SK-N-SH (cell line): ENCODE measurements at regions not wholly inside any gene's neighbourhood (a gene's known extent, or its start where the extent isn't known, plus 50 kb on each side); places are given as distances from the start of the nearest gene placed in this dataset.

ENCODE experiments used
- CTCF ChIA-PET: fragments of 300-600, 350-600 bp; formaldehyde crosslinking; extraction: SDS; loops from one replicate; lab custom pipeline; 2021; lab: Yijun Ruan, JAX
- POLR2A ChIA-PET: fragments of 350-600 bp; sonication (Branson Sonifier 250); formaldehyde crosslinking; extraction: SDS; loops from one replicate; lab custom pipeline; 2020; ENCODE audit warnings: antibody characterized with exemption, inconsistent platforms; lab: Yijun Ruan, JAX
- DNase-seq: peaks from one replicate; pipeline ENCODE4 v3.0.0; 2012
- H2AFZ ChIP-seq: fragments of 200-600 bp; sonication (generic); 2 replicates; pipeline ENCODE4 v1.8.1; 2016; ENCODE audit warnings: antibody characterized with exemption, mild to moderate bottlenecking, low read depth
- H3F3A ChIP-seq: fragments of 200-600 bp; sonication (generic); replicated peaks from 2 replicates; pipeline ENCODE3; 2016; ENCODE audit warnings: antibody characterized with exemption, mild to moderate bottlenecking; ENCODE audit not compliant: insufficient read depth
- H3K27ac ChIP-seq, 2 experiments: fragments of 200-500 bp in 1 of 2; fragments of 200-600 bp in 1 of 2; sonication (Bioruptor generic) in 1 of 2; sonication (generic), shearing (Covaris generic) in 1 of 2; 2 replicates each; pipeline versions ENCODE4 v1.5.1 to v1.6.1; 2014 to 2016; ENCODE audit warnings: low read depth in 2 of 2, inconsistent platforms in 1 of 2, low read length in 1 of 2, mild to moderate bottlenecking in 1 of 2, mixed read lengths in 1 of 2
- H3K27me3 ChIP-seq: fragments of 200-600 bp; sonication (generic), shearing (Covaris generic); 2 replicates; pipeline ENCODE4 v1.6.1; 2016; ENCODE audit warnings: mixed run types; ENCODE audit not compliant: insufficient read depth
- H3K36me3 ChIP-seq, 2 experiments: fragments of 200-500 bp in 1 of 2; fragments of 200-600 bp in 1 of 2; sonication (Bioruptor generic) in 1 of 2; sonication (generic) in 1 of 2; replicated peaks in 1 of 2; 2 replicates each; pipeline versions ENCODE3 to v1.5.1; 2014 to 2016; ENCODE audit warnings: low read length in 1 of 2, mild to moderate bottlenecking in 1 of 2; ENCODE audit not compliant: insufficient read depth in 2 of 2, control insufficient read depth in 1 of 2
- H3K4me1 ChIP-seq, 2 experiments: fragments of 200-500 bp in 1 of 2; fragments of 200-600 bp in 1 of 2; sonication (Bioruptor generic) in 1 of 2; sonication (generic), shearing (Covaris generic) in 1 of 2; 2 replicates each; pipeline versions ENCODE4 v1.5.1 to v1.6.1; 2014 to 2016; ENCODE audit warnings: low read depth in 1 of 2, low read length in 1 of 2, mixed run types in 1 of 2; ENCODE audit not compliant: insufficient read depth in 2 of 2, control insufficient read depth in 1 of 2
- H3K4me2 ChIP-seq: fragments of 200-600 bp; sonication (generic), shearing (Covaris generic); 2 replicates; pipeline ENCODE4 v1.6.1; 2017; ENCODE audit warnings: mixed run types
- H3K4me3 ChIP-seq, 2 experiments: fragments of 200-500 bp in 1 of 2; fragments of 200-600 bp in 1 of 2; sonication (Bioruptor generic) in 1 of 2; sonication (generic), shearing (Covaris generic) in 1 of 2; 2 replicates each; pipeline versions ENCODE4 v1.5.1 to v1.8.1; 2014 to 2016; ENCODE audit warnings: low read depth in 2 of 2, inconsistent platforms in 1 of 2, low read length in 1 of 2, mild to moderate bottlenecking in 1 of 2, mixed read lengths in 1 of 2, moderate library complexity in 1 of 2
- H3K79me2 ChIP-seq: fragments of 200-600 bp; sonication (generic); 2 replicates; pipeline ENCODE4 v1.8.1; 2017; ENCODE audit warnings: mild to moderate bottlenecking; ENCODE audit not compliant: insufficient read depth
- H3K9ac ChIP-seq: fragments of 200-600 bp; sonication (generic); 2 replicates; pipeline ENCODE4 v1.6.1; 2017; ENCODE audit warnings: mixed run types
- H3K9me2 ChIP-seq: fragments of 200-600 bp; sonication (generic); 2 replicates; pipeline ENCODE4 v1.6.1; 2017; ENCODE audit warnings: mixed run types
- H3K9me3 ChIP-seq: fragments of 200-600 bp; sonication (generic); 2 replicates; pipeline ENCODE4 v1.6.1; 2017; ENCODE audit warnings: mixed run types, mild to moderate bottlenecking, moderate library complexity
- H4K20me1 ChIP-seq: fragments of 200-600 bp; sonication (generic); 2 replicates; pipeline ENCODE4 v1.6.1; 2017; ENCODE audit warnings: mild to moderate bottlenecking, mixed run types; ENCODE audit not compliant: insufficient read depth
- CTCF ChIP-seq: fragments of 200-600 bp; sonication (generic); IDR thresholded peaks from 2 replicates; pipeline ENCODE4 v1.6.1; 2017; ENCODE audit warnings: antibody characterized with exemption, mild to moderate bottlenecking, moderate library complexity
- ELF1 ChIP-seq: IDR thresholded peaks from 2 replicates; pipeline ENCODE4 v1.4.0; 2012
- FOXJ3 ChIP-seq: sonication (generic); formaldehyde crosslinking; IDR thresholded peaks from 2 replicates; pipeline ENCODE4 v1.5.1; 2020; ENCODE audit warnings: mild to moderate bottlenecking, missing genetic modification reagents
- GABPA ChIP-seq: IDR thresholded peaks from 2 replicates; pipeline ENCODE4 v1.4.0; 2012; ENCODE audit warnings: low read depth, mild to moderate bottlenecking
- GATA2 ChIP-seq: sonication (generic); formaldehyde crosslinking; IDR thresholded peaks from 2 replicates; pipeline ENCODE4 v1.5.0; 2020; ENCODE audit warnings: mild to moderate bottlenecking, missing genetic modification reagents
- IRF3 ChIP-seq: fragments of 150-350 bp; IDR thresholded peaks from 2 replicates; pipeline ENCODE4 v1.6.1; 2016; ENCODE audit warnings: mild to moderate bottlenecking, low read depth, low read length
- JUND ChIP-seq: IDR thresholded peaks from 2 replicates; pipeline ENCODE4 v1.4.0; 2012
- MAX ChIP-seq: IDR thresholded peaks from 2 replicates; pipeline ENCODE4 v1.4.0; 2012; ENCODE audit warnings: low read depth
- POLR2AphosphoS5 ChIP-seq: IDR thresholded peaks from 2 replicates; pipeline ENCODE4 v1.6.1; 2012; ENCODE audit warnings: low read depth, low read length
- SMC3 ChIP-seq: IDR thresholded peaks from 2 replicates; pipeline ENCODE4 v1.6.1; 2012; ENCODE audit warnings: low read depth, low read length, improper control_type of control experiment
- TAF1 ChIP-seq: IDR thresholded peaks from 2 replicates; pipeline ENCODE4 v1.6.1; 2012; ENCODE audit warnings: low read depth, mild to moderate bottlenecking, low read length, moderate library complexity, borderline replicate concordance
- TCF12 ChIP-seq: IDR thresholded peaks from 2 replicates; pipeline ENCODE4 v1.4.0; 2012
- TEAD4 ChIP-seq: IDR thresholded peaks from 2 replicates; pipeline ENCODE4 v1.4.0; 2012; ENCODE audit warnings: mild to moderate bottlenecking, borderline replicate concordance; ENCODE audit not compliant: insufficient read depth
- USF1 ChIP-seq: IDR thresholded peaks from 2 replicates; pipeline ENCODE4 v1.4.0; 2012; ENCODE audit warnings: low read depth, borderline replicate concordance
- WGBS: methylation state at CpG from one replicate; pipeline ENCODE4 v1.1.6; 2017; ENCODE audit warnings: low lambda C conversion rate; 5-methylcytosine and 5-hydroxymethylcytosine counted together

GRCh38 chr12:30110498-30110897, 326.8 kb upstream of the TMTC1 start:
- POLR2A ChIA-PET = no interaction called here
- Histone ChIP-seq H4K20me1 (no peaks in the 10 kb centered on the region), H3K27me3 (no peaks in the 10 kb centered on the region), H3K36me3 (no peaks in the 10 kb centered on the region), H3K27ac (no peak overlapping the region), H3K4me1 (peaks cover 0 to 11% of the 10 kb centered on the region in 2 experiments; a peak in 3 of 4 replicates), H3K79me2 (no peaks in the 10 kb centered on the region), H3K9ac (no peak overlapping the region), H2AFZ (no peak overlapping the region), H3K4me3 (no peak overlapping the region), H3K4me2 (peak overlapping the region; percentile 54; the same call in 1 of the 2 replicates), H3K9me2 (no peaks in the 10 kb centered on the region), H3K9me3 (no peaks in the 10 kb centered on the region), H3F3A (no peaks in the 10 kb centered on the region)
- TF ChIP-seq GABPA (no peak), SMC3 (no peak), POLR2AphosphoS5 (no peak), CTCF (no peak), GATA2 (CRISPR knock-in tag) (no peak), IRF3 (no peak)
- WGBS = 89% methylated on average over 16 of the region's 22 CpGs
- CTCF ChIA-PET = interaction anchor here (1.4 kb wide), 1 partner anchor 10 kb away, joined by 3 read pairs; no protein-coding TSS in a partner anchor
- DNase-seq = no peak

GRCh38 chr12:30108666-30109065, 324.9 kb upstream of the TMTC1 start:
- ChIA-PET POLR2A (no interaction called here), CTCF (no interaction called here)
- H3K27me3 ChIP-seq = no peaks in the 10 kb centered on the region
- no peak for DNase-seq
- no peaks in the 10 kb centered on the region for H4K20me1 ChIP-seq
- no peak overlapping the region for H3K4me2 ChIP-seq
- H3K9me2 ChIP-seq = no peaks in the 10 kb centered on the region
- H3K79me2 ChIP-seq = no peaks in the 10 kb centered on the region
- H3K9ac ChIP-seq = no peak overlapping the region
- peaks cover 0 to 11% of the 10 kb centered on the region in 2 experiments; a peak in 3 of 4 replicates for H3K4me1 ChIP-seq
- no peaks in the 10 kb centered on the region for H3F3A ChIP-seq
- H3K27ac ChIP-seq = no peak overlapping the region
- H3K9me3 ChIP-seq = no peaks in the 10 kb centered on the region
- TF ChIP-seq TCF12 (no peak), FOXJ3 (CRISPR knock-in tag) (no peak), JUND (no peak), ELF1 (no peak), MAX (no peak), TAF1 (no peak), POLR2AphosphoS5 (no peak), USF1 (no peak), TEAD4 (no peak)
- H3K4me3 ChIP-seq = no peak overlapping the region
- WGBS = 71% methylated on average over 2 of the region's 2 CpGs
- no peaks in the 10 kb centered on the region for H3K36me3 ChIP-seq
- no peak overlapping the region for H2AFZ ChIP-seq
